GM12878 (cell line): ENCODE measurements at regions not wholly inside any gene's neighbourhood (a gene's known extent, or its start where the extent isn't known, plus 50 kb on each side); places are given as distances from the start of the nearest gene placed in this dataset.

Source experiments
- ATAC-seq: fragments of 200-7000 bp; cut with Tn5 transposase; 3 replicates; pipeline ENCODE4 v1.9.1; 2020; ENCODE audit warnings: mild to moderate bottlenecking, moderate library complexity
- BruUV-seq: library from RNA; stranded (reverse); fragments of 400-500 nt; replicated peaks from 2 replicates; lab custom pipeline; 2021; lab: Mats Ljungman, UMichigan
- CTCF ChIA-PET: fragments of 300-600 bp; sonication (Branson Sonifier 250); formaldehyde crosslinking; extraction: SDS; loops from one replicate; lab custom pipeline; 2021; ENCODE audit warnings: inconsistent platforms; lab: Yijun Ruan, JAX
- POLR2A ChIA-PET: fragments of 350-600 bp; formaldehyde crosslinking; extraction: SDS; loops from one replicate; lab custom pipeline; 2021; ENCODE audit warnings: inconsistent platforms; lab: Charles Lee
- RAD21 ChIA-PET: fragments of 300-600 bp; sonication (Branson Sonifier 250); formaldehyde crosslinking; loops from one replicate; lab custom pipeline; 2023; ENCODE audit warnings: antibody characterized with exemption; ENCODE audit not compliant: unreplicated experiment; lab: Charles Lee
- SMC1A ChIA-PET: fragments of 300-600 bp; sonication (Branson Sonifier 250); formaldehyde crosslinking; loops from one replicate; lab custom pipeline; 2023; ENCODE audit not compliant: unreplicated experiment, uncharacterized antibody; lab: Charles Lee
- DNase-seq: peaks from one replicate; pipeline ENCODE4 v3.0.0-alpha.2; 2011; ENCODE audit warnings: low read depth, low spot score
- FAIRE-seq: peaks from 3 replicates; lab custom pipeline; 2011; peaks lifted over from hg19 to GRCh38; lab: Jason Lieb, UNC
- H2AFZ ChIP-seq: 2 replicates; pipeline ENCODE4 v1.6.0; 2011; ENCODE audit warnings: low read depth, low read length, control low read depth; ENCODE audit not compliant: control insufficient read depth
- H3K27ac ChIP-seq: 2 replicates; pipeline ENCODE4 v1.5.1; 2011; ENCODE audit warnings: control low read depth; ENCODE audit not compliant: control insufficient read depth, insufficient read depth
- H3K27me3 ChIP-seq, 2 experiments: replicated peaks in 1 of 2; 2 replicates each; pipeline versions ENCODE4 v1.6.0 to v1.6.1; 2011; ENCODE audit warnings: low read length in 1 of 2; ENCODE audit not compliant: control insufficient read depth in 2 of 2, insufficient read depth in 2 of 2
- H3K36me3 ChIP-seq, 2 experiments: 2 replicates each; pipeline ENCODE4 v1.5.1; 2011; ENCODE audit warnings: low read length in 1 of 2; ENCODE audit not compliant: control insufficient read depth in 2 of 2, insufficient read depth in 2 of 2
- H3K4me1 ChIP-seq: 2 replicates; pipeline ENCODE4 v1.6.1; 2011; ENCODE audit warnings: mild to moderate bottlenecking, low read length, moderate library complexity, mixed read lengths; ENCODE audit not compliant: control insufficient read depth, insufficient read depth
- H3K4me2 ChIP-seq: 2 replicates; pipeline ENCODE4 v1.6.0; 2011; ENCODE audit warnings: control low read depth; ENCODE audit not compliant: control insufficient read depth, insufficient read depth
- H3K4me3 ChIP-seq: fragments of 200-600 bp; sonication (generic); 2 replicates; pipeline ENCODE4 v1.5.1; 2016
- H3K79me2 ChIP-seq: 2 replicates; pipeline ENCODE4 v1.6.0; 2011; ENCODE audit warnings: low read length; ENCODE audit not compliant: control insufficient read depth, insufficient read depth
- H3K9ac ChIP-seq: 2 replicates; pipeline ENCODE4 v1.8.0; 2011; ENCODE audit warnings: low read length, control low read depth, mixed read lengths; ENCODE audit not compliant: control insufficient read depth, insufficient read depth
- H3K9me3 ChIP-seq: replicated peaks from 3 replicates; pipeline ENCODE4 v1.5.1; 2011; ENCODE audit warnings: mild to moderate bottlenecking, low read length; ENCODE audit not compliant: control insufficient read depth, insufficient read depth
- H4K20me1 ChIP-seq: 2 replicates; pipeline ENCODE4 v1.6.0; 2011; ENCODE audit not compliant: control insufficient read depth, insufficient read depth
- BMI1 ChIP-seq: fragments of 450-650 bp; IDR thresholded peaks from 2 replicates; pipeline ENCODE4 v1.6.1; 2016; ENCODE audit warnings: mild to moderate bottlenecking, moderate library complexity, borderline replicate concordance
- MAX ChIP-seq: IDR thresholded peaks from 2 replicates; pipeline ENCODE4 v1.6.1; 2012; ENCODE audit warnings: low read depth, low read length, improper control_type of control experiment
- MEF2A ChIP-seq: IDR thresholded peaks from 2 replicates; pipeline ENCODE4 v1.6.1; 2011; ENCODE audit warnings: low read depth, mild to moderate bottlenecking, low read length, moderate library complexity; ENCODE audit not compliant: insufficient read depth
- POU2F2 ChIP-seq: IDR thresholded peaks from 3 replicates; pipeline ENCODE4 v1.6.1; 2011; ENCODE audit warnings: low read depth, mild to moderate bottlenecking, low read length, borderline replicate concordance
- SMAD5 ChIP-seq: IDR thresholded peaks from 2 replicates; pipeline ENCODE4 v1.6.1; 2016; ENCODE audit warnings: antibody characterized with exemption, low read depth
- STAT1 ChIP-seq: fragments of 450-650 bp; conservative IDR thresholded peaks from 2 replicates; pipeline ENCODE4 v1.6.1; 2014; ENCODE audit warnings: antibody characterized with exemption, mild to moderate bottlenecking
- USF1 ChIP-seq: IDR thresholded peaks from 2 replicates; pipeline ENCODE4 v1.6.1; 2011; ENCODE audit warnings: borderline replicate concordance, low read depth, mild to moderate bottlenecking, moderate library complexity, mixed read lengths, low read length; ENCODE audit not compliant: insufficient read depth; ENCODE audit errors: extremely low read length
- WGBS: methylation state at CpG from one replicate; pipeline ENCODE4 v1.1.6; 2016; ENCODE audit warnings: low lambda C conversion rate; ENCODE audit not compliant: insufficient replicate concordance, insufficient coverage; ENCODE audit errors: missing lambda C conversion rate; 5-methylcytosine and 5-hydroxymethylcytosine counted together
- in situ Hi-C: fragments of 300-500 bp; cut with MboI; formaldehyde crosslinking; loops from 9 replicates; pipeline ENCODE4 v1.14.3; 2018; ENCODE audit warnings: mixed read lengths
- intact Hi-C: fragments of 100-400 bp; cut with micrococcal nuclease; formaldehyde crosslinking; loops from one replicate; pipeline ENCODE4 v1.14.2; 2022; ENCODE audit not compliant: unreplicated experiment

- 59% methylated on average over 3 of the region's 3 CpGs for WGBS
- Histone ChIP-seq H3K36me3 (no peaks in the 10 kb centered on the region), H3K27me3 (no peaks in the 10 kb centered on the region), H3K79me2 (no peaks in the 10 kb centered on the region), H3K4me1 (no peaks in the 10 kb centered on the region), H3K4me3 (no peak overlapping the region), H3K4me2 (no peak overlapping the region), H3K27ac (no peak overlapping the region), H2AFZ (no peak overlapping the region), H4K20me1 (no peaks in the 10 kb centered on the region), H3K9ac (no peak overlapping the region), H3K9me3 (no peaks in the 10 kb centered on the region)
- intact Hi-C loops (no loop called here), in situ Hi-C loops (no loop called here)
- ChIA-PET RAD21 (interaction anchor here (0.9 kb wide), 1 partner anchor 49 kb away, joined by 3 read pairs; no protein-coding TSS in a partner anchor), CTCF (no interaction called here), POLR2A (no interaction called here), SMC1A (interaction anchor here (1.8 kb wide), 1 partner anchor 37 kb away, joined by 3 read pairs; no protein-coding TSS in a partner anchor)
- TF ChIP-seq STAT1 (no peak), BMI1 (no peak), POU2F2 (no peak), SMAD5 (no peak), MEF2A (no peak), USF1 (no peak), MAX (no peak)
- FAIRE-seq (no peak), DNase-seq (no peak), ATAC-seq (no peak)
- no TSS peak for BruUV-seq
Observed at GRCh38 chr10:3928078-3928477, 143.1 kb upstream of the KLF6 start.
